SIG-M5 (cell line): ENCODE measurements at regions not wholly inside any gene's neighbourhood (a gene's known extent, or its start where the extent isn't known, plus 50 kb on each side); places are given as distances from the start of the nearest gene placed in this dataset.
"Not testable (repeated sequence)": the region's sequence is repeated elsewhere in the genome, so short reads cannot be mapped to it uniquely, and the experiment has no call there.

Experiments used
- DNase-seq: peaks from one replicate; lab custom pipeline; 2025; lab: John Stamatoyannopoulos, UW

- not testable (repeated sequence) for DNase-seq
These were observed 278.3 kb downstream of the PCDH17 start for GRCh38 chr13:57909833-57910232.

GRCh38 chr13:57918086-57918485, 286.5 kb downstream of the PCDH17 start:
- DNase-seq, result no peak

DNA sequence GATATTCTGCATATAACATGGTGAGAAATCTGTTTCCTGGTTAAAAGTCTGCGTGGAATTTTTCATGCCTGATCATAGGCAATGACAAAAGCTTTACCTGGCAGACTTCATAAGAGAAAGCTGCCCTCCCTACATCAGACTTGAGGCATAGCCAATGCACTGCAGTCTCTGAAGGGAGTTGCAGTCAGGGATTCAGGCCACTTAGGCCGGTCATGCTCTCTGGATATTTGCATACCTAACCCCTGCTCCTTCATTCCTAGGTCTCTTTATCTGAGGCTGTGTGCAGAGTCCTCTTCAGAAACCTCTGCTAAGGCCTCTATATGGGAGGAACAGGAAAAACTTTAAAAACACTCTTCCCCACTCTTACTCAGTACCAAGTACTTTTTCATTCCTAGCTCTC, 287.4 kb downstream of the PCDH17 start:
- no peak for DNase-seq

DNA sequence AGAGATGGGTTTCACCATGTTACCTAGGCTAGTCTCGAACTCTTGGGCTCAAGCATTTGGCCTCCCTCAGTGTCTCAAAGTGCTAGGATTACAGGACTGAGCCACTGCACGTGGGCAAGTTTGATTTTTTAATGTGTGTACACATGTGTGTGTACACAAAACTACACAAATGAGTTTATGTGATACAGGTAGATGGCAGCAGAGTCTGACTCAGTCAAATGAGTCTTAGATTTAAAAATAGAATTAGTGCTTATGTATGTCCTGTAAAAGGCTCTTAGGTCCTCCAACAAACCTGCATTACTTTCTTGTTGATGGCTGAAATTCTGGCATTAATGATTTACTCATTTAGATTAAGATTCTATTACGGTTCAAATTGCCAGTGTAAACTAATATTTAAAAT, 293.7 kb downstream of the PCDH17 start:
- DNase-seq, result no peak

GRCh38 chr13:57925751-57926150, 294.2 kb downstream of the PCDH17 start:
- no peak for DNase-seq

DNA sequence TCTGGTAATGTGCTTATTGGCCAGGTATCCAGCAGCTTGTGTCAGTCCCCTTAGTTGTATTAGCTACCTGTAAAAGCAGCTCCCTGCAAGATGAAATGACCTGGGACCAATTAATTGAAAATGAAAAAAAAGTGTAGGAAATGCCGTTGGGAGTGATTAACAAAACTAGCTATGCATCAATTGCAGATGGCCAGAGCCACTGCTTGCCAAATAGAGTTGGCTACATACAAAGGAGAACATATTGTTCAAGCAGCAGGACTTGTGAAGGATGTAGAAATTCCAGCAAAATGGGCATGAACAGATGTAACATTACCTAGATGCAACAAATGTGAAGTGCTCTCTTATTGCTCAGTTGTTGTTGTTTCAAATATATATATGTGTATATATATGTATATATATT, 300.5 kb downstream of the PCDH17 start:
- no peak for DNase-seq

- DNase-seq, result no peak
These were observed 302.1 kb downstream of the PCDH17 start for GRCh38 chr13:57933606-57934005.

- DNase-seq, result no peak
These were observed 304.4 kb downstream of the PCDH17 start for GRCh38 chr13:57935965-57936364.

DNA sequence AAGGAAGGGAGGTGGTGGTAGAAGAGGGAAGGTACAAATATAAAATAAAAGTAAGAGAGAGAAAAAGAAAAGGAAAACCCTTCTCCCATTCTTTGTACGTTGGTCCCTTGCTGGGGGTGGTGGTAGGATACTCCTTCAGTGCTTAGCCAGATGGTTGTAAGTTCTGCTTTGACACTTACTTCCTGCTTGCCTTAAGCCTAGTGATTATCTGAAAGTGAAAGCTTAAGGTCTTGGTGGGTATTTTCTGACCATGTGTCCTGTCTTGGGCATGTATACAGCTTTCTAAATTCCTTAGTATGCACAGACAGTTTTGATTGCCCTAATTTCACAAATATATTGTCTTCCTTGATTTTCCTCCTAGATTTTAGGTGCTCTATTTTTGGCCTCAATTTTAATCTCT, 314.8 kb downstream of the PCDH17 start:
- no peak for DNase-seq

GRCh38 chr13:57948884-57949283, 317.3 kb downstream of the PCDH17 start:
- no peak for DNase-seq

GRCh38 chr13:57969951-57970350, 338.4 kb downstream of the PCDH17 start:
- no peak for DNase-seq

GRCh38 chr13:57970404-57970803, 338.9 kb downstream of the PCDH17 start:
- no peak for DNase-seq

- no peak for DNase-seq
These were observed 351.2 kb downstream of the PCDH17 start for GRCh38 chr13:57982782-57983181.

DNA sequence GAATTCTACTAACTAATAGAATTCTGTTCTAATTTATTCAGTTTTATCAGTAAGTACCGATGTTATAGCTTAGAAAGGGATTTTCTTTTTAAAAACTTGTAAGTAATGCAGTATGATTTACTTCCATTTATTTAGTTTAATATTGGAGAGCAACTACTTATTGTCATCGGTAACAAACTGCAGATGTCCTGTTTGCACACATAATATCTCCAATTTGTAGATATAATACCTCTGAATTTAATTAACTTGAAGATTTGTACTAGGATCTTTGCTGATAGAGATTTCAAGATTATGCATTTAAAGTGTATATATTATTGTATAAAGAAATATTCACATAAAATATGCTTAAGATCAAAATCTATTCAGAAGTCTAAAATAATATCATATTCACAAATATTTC, 356.7 kb downstream of the PCDH17 start:
- DNase-seq, result no peak

- DNase-seq, result no peak
These were observed 359.5 kb downstream of the PCDH17 start for GRCh38 chr13:57991041-57991440.

GRCh38 chr13:57992416-57992815, 360.9 kb downstream of the PCDH17 start:
- DNase-seq, result no peak

- DNase-seq, result no peak
These were observed 365.2 kb downstream of the PCDH17 start for GRCh38 chr13:57996717-57997116.

DNA sequence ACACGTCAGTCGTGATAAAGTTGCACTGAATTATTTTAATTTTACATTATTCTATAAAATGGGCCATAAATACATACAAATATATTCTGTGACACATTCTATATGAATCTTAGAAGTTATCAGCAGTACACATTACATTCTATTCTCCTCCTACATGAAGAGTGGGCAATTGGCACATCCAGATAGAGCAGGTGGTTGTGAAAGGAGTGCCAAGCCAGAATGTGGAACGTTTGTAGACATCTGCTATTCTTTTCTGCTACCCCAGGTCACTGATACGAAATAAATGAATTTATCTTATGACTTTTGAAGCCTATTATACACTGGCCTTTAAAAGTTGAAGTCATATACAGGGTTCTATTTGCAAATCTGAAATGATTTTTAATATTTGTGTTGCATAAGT, 373.2 kb downstream of the PCDH17 start:
- no peak for DNase-seq

DNA sequence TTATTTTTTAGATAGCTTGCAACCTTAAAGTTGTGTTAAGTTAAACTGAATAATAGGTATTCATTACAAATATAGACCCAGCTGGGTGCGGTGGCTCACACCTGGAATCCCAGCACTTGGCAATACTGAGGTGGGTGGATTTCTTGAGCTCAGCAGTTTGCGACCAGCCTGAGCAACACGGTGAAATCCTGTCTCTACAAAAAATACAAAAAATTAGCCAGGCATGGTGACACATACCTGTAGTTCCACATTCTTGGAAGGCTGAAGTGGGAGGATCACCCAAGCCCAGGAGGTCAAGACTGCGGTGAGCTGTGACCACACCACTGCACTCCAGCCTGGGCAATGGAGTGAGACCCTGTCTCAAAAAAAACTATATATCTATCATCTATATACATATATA, 386.5 kb downstream of the PCDH17 start:
- no peak for DNase-seq

GRCh38 chr13:58018865-58019264, 387.3 kb downstream of the PCDH17 start:
- DNase-seq, result no peak

DNA sequence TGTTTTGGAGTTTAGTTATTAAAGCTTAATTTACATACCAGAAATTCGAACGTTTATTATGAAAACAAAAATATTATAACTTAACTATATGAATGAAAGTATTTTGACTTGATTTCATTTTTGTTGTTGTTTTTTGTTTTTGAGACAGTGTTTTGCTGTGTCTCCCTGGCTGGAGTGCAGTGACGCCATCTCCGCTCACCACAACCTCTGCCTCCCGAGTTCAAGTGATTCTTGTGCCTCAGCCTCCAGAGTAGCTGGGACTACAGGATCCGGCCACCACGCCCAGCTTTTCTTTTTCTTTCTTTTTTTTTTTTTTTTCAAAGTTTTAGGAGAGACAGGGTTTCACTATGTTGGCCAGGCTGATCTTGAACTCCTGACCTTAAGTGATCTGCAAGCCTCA, 392.6 kb downstream of the PCDH17 start:
- DNase-seq, result no peak

DNA sequence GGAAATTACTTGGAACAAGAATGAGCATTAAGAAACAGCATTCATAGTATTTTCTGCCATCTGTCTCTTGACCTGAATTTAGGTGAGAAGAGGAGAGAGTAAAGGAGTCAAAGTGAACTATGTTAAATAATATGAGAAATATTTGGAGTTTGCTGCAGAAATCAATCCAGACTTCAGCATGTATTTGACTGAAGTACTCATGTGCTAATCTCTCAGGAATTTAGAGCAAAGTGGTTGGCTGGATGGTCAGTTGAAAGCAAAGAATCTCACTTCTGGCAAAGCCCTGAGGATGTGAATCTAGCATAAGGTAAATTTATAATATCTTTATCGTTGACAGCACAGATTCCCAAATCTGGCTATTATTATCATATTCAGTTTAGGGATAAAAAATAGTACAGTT, 394.3 kb downstream of the PCDH17 start:
- no peak for DNase-seq

- DNase-seq, result no peak
These were observed 401.3 kb downstream of the PCDH17 start for GRCh38 chr13:58032676-58033460.

DNA sequence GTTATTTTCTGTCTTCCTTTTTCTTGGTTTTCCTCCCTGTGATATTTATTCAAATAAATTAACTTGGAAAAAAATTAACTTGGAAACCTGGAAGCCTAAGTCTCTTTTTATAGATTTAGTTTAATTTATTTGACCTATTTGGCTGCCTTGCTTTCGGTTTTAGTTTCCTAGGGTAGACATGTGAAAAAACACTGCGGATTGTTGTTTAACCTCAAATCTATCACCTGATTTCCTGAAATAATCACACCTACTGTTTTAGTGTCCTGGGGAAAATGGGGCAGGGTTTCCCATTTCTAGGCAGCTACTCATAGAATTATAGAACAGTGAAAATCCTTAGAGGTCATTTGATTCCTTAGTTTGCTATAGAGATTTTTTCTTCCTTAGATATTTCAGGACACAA, 412.4 kb downstream of the PCDH17 start:
- DNase-seq, result no peak
